ENCODE measurements at regions not wholly inside any gene's neighbourhood (a gene's known extent, or its start where the extent isn't known, plus 50 kb on each side); places are given as distances from the start of the nearest gene placed in this dataset.

DNA sequence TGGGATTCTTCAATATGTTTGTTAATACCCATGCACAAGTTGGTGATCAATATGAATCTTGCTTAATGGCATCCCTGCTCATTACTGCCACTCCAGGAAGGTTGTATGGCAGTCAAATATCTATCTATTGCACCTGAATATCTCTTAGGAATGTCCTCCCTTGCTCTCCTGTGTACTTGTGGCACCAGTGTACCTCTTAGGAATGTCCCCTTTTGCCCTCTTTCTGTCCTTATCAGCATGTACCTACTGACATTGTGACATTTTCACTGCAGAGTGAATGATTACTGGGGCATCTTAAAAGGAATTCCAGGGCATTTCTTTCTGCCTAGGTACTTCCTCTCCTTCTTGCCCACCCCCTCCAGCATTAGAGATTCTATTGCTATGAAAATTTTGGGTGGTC lies 163.8 kb upstream of the CENPE start:
- H3K27ac ChIP-seq = no peak overlapping the region
- TF ChIP-seq ZFX (IDR thresholded peaks at IDR 0.05; ENCODE audit: borderline replicate concordance) = no peak
- no peak for TF ChIP-seq CTCF (IDR thresholded peaks at IDR 0.05)

DNA sequence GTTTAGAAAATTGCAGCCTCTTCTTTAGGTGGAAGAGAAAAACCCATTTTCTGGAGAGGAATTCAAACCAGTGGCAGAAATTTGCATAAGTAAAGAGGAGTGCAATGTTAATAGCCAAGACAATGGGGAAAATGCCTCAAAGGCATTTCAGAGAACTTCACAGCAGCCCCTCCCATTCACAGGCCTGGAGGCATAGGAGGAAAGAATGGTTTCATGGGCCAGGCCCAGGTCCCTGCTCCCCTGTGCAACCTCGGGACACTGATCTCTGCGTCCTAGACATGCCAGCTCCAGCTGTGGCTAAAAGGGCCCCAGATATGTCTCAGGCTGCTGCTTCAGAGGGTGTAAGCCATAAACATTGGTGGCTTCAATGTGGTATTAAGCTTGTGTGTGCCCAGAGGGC lies 161.8 kb upstream of the CENPE start:
- no peak overlapping the region for H3K27ac ChIP-seq
- no peak for TF ChIP-seq ZFX (IDR thresholded peaks at IDR 0.05; ENCODE audit: borderline replicate concordance)
- no peak for TF ChIP-seq CTCF (IDR thresholded peaks at IDR 0.05)

DNA sequence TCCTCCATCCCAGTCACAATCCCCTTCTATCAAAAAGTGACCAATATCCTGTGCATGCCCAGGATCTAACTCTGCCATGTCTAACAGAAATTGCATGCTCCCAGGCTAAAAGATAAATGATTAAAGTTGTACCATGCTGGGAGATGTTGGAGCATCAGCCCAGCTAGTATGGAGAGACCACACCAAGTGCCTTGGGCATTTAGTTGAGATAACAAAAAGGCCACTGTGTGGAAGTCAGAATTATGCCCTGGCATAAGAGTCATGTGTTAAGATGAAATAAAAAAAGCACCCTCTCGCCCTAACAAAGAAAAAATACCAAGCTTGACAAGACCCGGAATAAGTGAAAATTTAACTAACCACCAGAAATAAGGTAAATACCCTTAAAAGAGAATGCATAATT lies 155.9 kb upstream of the CENPE start:
- H3K27ac ChIP-seq = no peak overlapping the region
- no peak for TF ChIP-seq CTCF (IDR thresholded peaks at IDR 0.05)
- TF ChIP-seq ZFX (IDR thresholded peaks at IDR 0.05; ENCODE audit: borderline replicate concordance) = no peak

- H3K27ac ChIP-seq = no peak overlapping the region
- TF ChIP-seq CTCF (IDR thresholded peaks at IDR 0.05) (no peak), ZFX (IDR thresholded peaks at IDR 0.05; ENCODE audit: borderline replicate concordance) (no peak)
Observed at GRCh38 chr4:103329642-103330041, 131.5 kb upstream of the CENPE start.

- H3K27ac ChIP-seq = no peak overlapping the region
- TF ChIP-seq CTCF (IDR thresholded peaks at IDR 0.05) = no peak
- no peak for TF ChIP-seq ZFX (IDR thresholded peaks at IDR 0.05; ENCODE audit: borderline replicate concordance)
Observed at GRCh38 chr4:103324811-103325210, 126.7 kb upstream of the CENPE start.

DNA sequence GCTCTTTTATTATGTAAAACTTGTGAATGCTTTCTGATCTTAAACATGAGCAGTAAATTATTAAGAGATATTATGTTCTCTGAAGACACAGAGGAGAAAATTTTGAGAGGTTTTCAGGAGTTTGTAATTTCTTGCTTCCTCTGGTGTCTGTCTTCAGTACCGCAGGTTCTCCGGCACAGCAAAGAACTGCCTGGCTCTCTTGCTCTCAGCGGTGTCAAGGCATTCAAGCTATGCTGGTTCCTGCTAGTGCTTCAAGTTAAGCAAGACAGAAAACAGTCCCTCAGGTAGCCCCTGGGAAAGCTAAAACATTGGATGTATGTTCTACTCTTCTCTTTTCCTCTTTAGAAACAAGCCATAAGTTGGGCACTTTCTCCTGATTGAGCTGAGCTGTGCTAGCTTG lies 120.2 kb upstream of the CENPE start:
- TF ChIP-seq CTCF (IDR thresholded peaks at IDR 0.05) (no peak), ZFX (IDR thresholded peaks at IDR 0.05; ENCODE audit: borderline replicate concordance) (no peak)
- no peak overlapping the region for H3K27ac ChIP-seq

GRCh38 chr4:103308248-103308561 lies 110.1 kb upstream of the CENPE start:
- TF ChIP-seq ZFX (IDR thresholded peaks at IDR 0.05; ENCODE audit: borderline replicate concordance) (no peak), CTCF (IDR thresholded peaks at IDR 0.05) (no peak)
- no peak overlapping the region for H3K27ac ChIP-seq

All from 22Rv1 (cell line).